GM21423 (cell line): ENCODE measurements at regions not wholly inside any gene's neighbourhood (a gene's known extent, or its start where the extent isn't known, plus 50 kb on each side); places are given as distances from the start of the nearest gene placed in this dataset.

Source experiments
- ATAC-seq: cut with Tn5 transposase; IDR thresholded peaks from one replicate; pipeline ENCODE4 v1.9.1; 2021; ENCODE audit warnings: mild to moderate bottlenecking, moderate library complexity; ENCODE audit not compliant: unreplicated experiment

- ATAC-seq, result no peak
Observed at GRCh38 chr2:122366969-122367645, 611.7 kb downstream of the TSN start.

GRCh38 chr2:122367646-122368010, 612.2 kb downstream of the TSN start:
- no peak for ATAC-seq

GRCh38 chr2:122368576-122369243, 613.3 kb downstream of the TSN start:
- no peak for ATAC-seq

GRCh38 chr2:122378521-122378920, 623.1 kb downstream of the TSN start:
- no peak for ATAC-seq

- ATAC-seq, result no peak
Observed at GRCh38 chr2:122384768-122385333, 629.4 kb downstream of the TSN start.

GRCh38 chr2:122388208-122388607, 632.8 kb downstream of the TSN start:
- ATAC-seq, result no peak

- no peak for ATAC-seq
Observed at GRCh38 chr2:122389694-122390093, 634.2 kb downstream of the TSN start.

GRCh38 chr2:122390406-122390805, 635.0 kb downstream of the TSN start:
- ATAC-seq, result no peak

- ATAC-seq, result no peak
Observed at GRCh38 chr2:122391726-122392125, 636.3 kb downstream of the TSN start.

- no peak for ATAC-seq
Observed at GRCh38 chr2:122395687-122396086, 640.2 kb downstream of the TSN start.

- no peak for ATAC-seq
Observed at GRCh38 chr2:122411231-122411630, 655.8 kb downstream of the TSN start.

- no peak for ATAC-seq
Observed at GRCh38 chr2:122412360-122412759, 656.9 kb downstream of the TSN start.

- ATAC-seq, result no peak
Observed at GRCh38 chr2:122414902-122415301, 659.5 kb downstream of the TSN start.

GRCh38 chr2:122417114-122417513, 661.7 kb downstream of the TSN start:
- ATAC-seq, result no peak

- no peak for ATAC-seq
Observed at GRCh38 chr2:122421775-122422174, 666.3 kb downstream of the TSN start.

- ATAC-seq, result no peak
Observed at GRCh38 chr2:122422384-122422991, 667.0 kb downstream of the TSN start.

GRCh38 chr2:122423934-122424333, 668.5 kb downstream of the TSN start:
- no peak for ATAC-seq

GRCh38 chr2:122433123-122433754, 677.8 kb downstream of the TSN start:
- no peak for ATAC-seq

GRCh38 chr2:122445003-122445402, 689.6 kb downstream of the TSN start:
- no peak for ATAC-seq

GRCh38 chr2:122446761-122447160, 691.3 kb downstream of the TSN start:
- no peak for ATAC-seq

- ATAC-seq, result no peak
Observed at GRCh38 chr2:122447237-122447636, 691.8 kb downstream of the TSN start.

GRCh38 chr2:122451040-122451439, 695.6 kb downstream of the TSN start:
- ATAC-seq, result no peak
